HepG2 (cell line): ENCODE measurements at regions not wholly inside any gene's neighbourhood (a gene's known extent, or its start where the extent isn't known, plus 50 kb on each side); places are given as distances from the start of the nearest gene placed in this dataset.
"Not testable (repeated sequence)": the region's sequence is repeated elsewhere in the genome, so short reads cannot be mapped to it uniquely, and the experiment has no call there.

Experiments
- ATAC-seq: fragments of 200-7000 bp; cut with Tn5 transposase; 3 replicates; pipeline ENCODE4 v1.9.1; 2020; ENCODE audit warnings: mild to moderate bottlenecking, moderate library complexity
- BruUV-seq: library from RNA; stranded (reverse); fragments of 400-500 nt; replicated peaks from 2 replicates; lab custom pipeline; 2021; lab: Mats Ljungman, UMichigan
- CTCF ChIA-PET: fragments of 300-600 bp; formaldehyde crosslinking; extraction: SDS; loops from one replicate; lab custom pipeline; 2021; ENCODE audit warnings: low total read pairs, inconsistent platforms, low intra/inter-chr PET ratio; lab: Yijun Ruan, JAX
- POLR2A ChIA-PET: fragments of 350-600 bp; sonication (Branson Sonifier 250); formaldehyde crosslinking; loops from one replicate; lab custom pipeline; 2020; ENCODE audit warnings: antibody characterized with exemption, inconsistent platforms; lab: Yijun Ruan, JAX
- DNase-seq: peaks from one replicate; pipeline ENCODE4 v3.0.0-alpha.2; 2015; ENCODE audit warnings: low spot score
- FAIRE-seq: peaks from 3 replicates; lab custom pipeline; 2011; peaks lifted over from hg19 to GRCh38; lab: Jason Lieb, UNC
- H2AFZ ChIP-seq: one replicate; pipeline ENCODE4 v1.6.1; 2011; ENCODE audit warnings: low read length, inconsistent platforms
- H3K27ac ChIP-seq: fragments of 300-600 bp; 3 replicates; pipeline ENCODE4 v1.8.0; 2011; ENCODE audit warnings: mixed run types, mild to moderate bottlenecking, mixed read lengths, low read length, inconsistent platforms; ENCODE audit not compliant: insufficient read depth; ENCODE audit errors: extremely low read length
- H3K27me3 ChIP-seq, 2 experiments: fragments of 200-600 bp in 1 of 2; 2 replicates in 1 of 2; 3 replicates in 1 of 2; pipeline versions ENCODE4 v1.6.0 to v1.8.0; 2011; ENCODE audit warnings: low read length in 2 of 2, mild to moderate bottlenecking in 2 of 2, moderate library complexity in 2 of 2, inconsistent platforms in 1 of 2; ENCODE audit not compliant: insufficient read depth in 2 of 2, control insufficient read depth in 1 of 2
- H3K36me3 ChIP-seq, 2 experiments: fragments of 200-600 bp in 1 of 2; replicated peaks in 1 of 2; 2 replicates in 1 of 2; 3 replicates in 1 of 2; pipeline versions ENCODE4 v1.5.1 to v1.8.0; 2011; ENCODE audit warnings: low read length in 2 of 2, inconsistent platforms in 1 of 2; ENCODE audit not compliant: insufficient read depth in 2 of 2, control insufficient read depth in 1 of 2
- H3K4me1 ChIP-seq: 2 replicates; pipeline ENCODE4 v1.5.1; 2012; ENCODE audit warnings: low read length, inconsistent platforms; ENCODE audit not compliant: insufficient read depth
- H3K4me2 ChIP-seq: 2 replicates; pipeline ENCODE4 v1.6.0; 2011; ENCODE audit warnings: low read depth, low read length, inconsistent platforms
- H3K4me3 ChIP-seq, 3 experiments: fragments of 200-600 bp in 1 of 3; sonication (generic), shearing (Covaris generic) in 1 of 3; replicated peaks in 1 of 3; 2 replicates each; pipeline ENCODE4 v1.5.1; 2011 to 2016; ENCODE audit warnings: low read length in 3 of 3, inconsistent platforms in 2 of 3, low read depth in 2 of 3, mild to moderate bottlenecking in 2 of 3, control low read depth in 1 of 3, mixed read lengths in 1 of 3; ENCODE audit not compliant: insufficient read depth in 1 of 3
- H3K79me2 ChIP-seq: one replicate; pipeline ENCODE4 v1.6.1; 2011; ENCODE audit warnings: low read length, inconsistent platforms; ENCODE audit not compliant: insufficient read depth
- H3K9ac ChIP-seq: 2 replicates; pipeline ENCODE4 v1.6.0; 2011; ENCODE audit warnings: mild to moderate bottlenecking, low read depth, low read length, inconsistent platforms; ENCODE audit not compliant: insufficient read depth
- H3K9me3 ChIP-seq: 2 replicates; pipeline ENCODE4 v1.5.1; 2012; ENCODE audit warnings: mild to moderate bottlenecking, low read length
- H4K20me1 ChIP-seq: 2 replicates; pipeline ENCODE4 v1.6.0; 2011; ENCODE audit warnings: inconsistent platforms, mild to moderate bottlenecking, low read length, moderate library complexity; ENCODE audit not compliant: insufficient read depth
- MEIS2 ChIP-seq: sonication (generic); formaldehyde crosslinking; IDR thresholded peaks from 2 replicates; pipeline ENCODE4 v1.9.0; 2021; ENCODE audit warnings: mild to moderate bottlenecking, missing genetic modification reagents
- NFRKB ChIP-seq: fragments of 450-650 bp; IDR thresholded peaks from 2 replicates; pipeline ENCODE4 v1.6.1; 2017
- SMAD1 ChIP-seq: sonication (generic); formaldehyde crosslinking; IDR thresholded peaks from 2 replicates; pipeline ENCODE4 v1.4.0; 2020; ENCODE audit warnings: missing genetic modification reagents, low read depth, mild to moderate bottlenecking, borderline replicate concordance
- ZFP36L1 ChIP-seq: sonication (generic); formaldehyde crosslinking; IDR thresholded peaks from 2 replicates; pipeline ENCODE4 v1.8.0; 2022; ENCODE audit warnings: mild to moderate bottlenecking, missing genetic modification reagents, moderate library complexity
- WGBS: methylation state at CpG from one replicate; pipeline ENCODE4 v1.1.6; 2017; ENCODE audit warnings: low lambda C conversion rate; 5-methylcytosine and 5-hydroxymethylcytosine counted together
- in situ Hi-C: cut with HindIII; loops from 2 replicates; pipeline ENCODE4 v1.10.0; 2017; ENCODE audit warnings: low pct_unique_long_range_greater_than_20kb; ENCODE audit not compliant: extremely low pct_ligation_motif_present
- intact Hi-C: fragments of 100-400 bp; cut with micrococcal nuclease; formaldehyde crosslinking; loops from one replicate; pipeline ENCODE4 v1.10.0; 2022; ENCODE audit not compliant: unreplicated experiment
- TF ChIP-seq, protein P1 (sequence below): IDR thresholded peaks from 2 replicates; pipeline ENCODE4 v1.6.1; 2018; ENCODE audit warnings: missing genetic modification reagents, mild to moderate bottlenecking, missing compliant biosample characterization
- TF ChIP-seq, protein P2 (sequence below): sonication (generic); formaldehyde crosslinking; IDR thresholded peaks from 2 replicates; pipeline ENCODE4 v1.5.1; 2020; ENCODE audit warnings: missing genetic modification reagents, mild to moderate bottlenecking, borderline replicate concordance
- TF ChIP-seq, protein P3 (sequence below): sonication (generic); formaldehyde crosslinking; IDR thresholded peaks from 2 replicates; pipeline ENCODE4 v1.5.0; 2020; ENCODE audit warnings: missing genetic modification reagents

DNA sequence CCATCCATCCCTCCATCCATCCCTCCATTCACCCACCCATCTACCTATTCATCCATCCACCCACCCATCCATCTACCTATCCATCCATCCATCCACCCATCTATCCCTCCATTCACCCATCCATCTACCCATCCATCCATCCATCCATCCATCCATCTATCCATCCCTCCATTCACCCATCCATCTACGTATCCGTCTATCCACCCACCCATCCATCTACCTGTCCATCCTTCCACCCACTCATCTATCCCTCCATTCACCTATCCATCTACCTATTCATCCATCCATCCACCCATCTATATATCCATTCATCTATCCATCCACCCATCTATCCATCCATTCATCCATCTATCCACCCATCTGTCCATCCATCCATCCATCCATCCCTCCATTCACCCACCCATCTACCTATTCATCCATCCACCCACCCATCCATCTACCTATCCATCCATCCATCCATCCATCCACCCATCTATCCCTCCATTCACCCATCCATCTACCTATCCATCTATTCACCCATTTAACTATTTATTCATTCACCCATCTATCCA, 126.0 kb downstream of the URI1 start:
- H3K9me3 ChIP-seq, H3K27me3 ChIP-seq, in situ Hi-C loops, FAIRE-seq, H3K4me2 ChIP-seq, H3K36me3 ChIP-seq, intact Hi-C loops, H3K79me2 ChIP-seq, H3K27ac ChIP-seq, H4K20me1 ChIP-seq, CTCF ChIA-PET, H2AFZ ChIP-seq, H3K9ac ChIP-seq, DNase-seq, H3K4me3 ChIP-seq, BruUV-seq, POLR2A ChIA-PET, ATAC-seq: not testable (repeated sequence)
- peaks cover 18% of the 10 kb centered on the region for H3K4me1 ChIP-seq
- WGBS: 30% methylated on average over 2 of the region's 2 CpGs

DNA sequence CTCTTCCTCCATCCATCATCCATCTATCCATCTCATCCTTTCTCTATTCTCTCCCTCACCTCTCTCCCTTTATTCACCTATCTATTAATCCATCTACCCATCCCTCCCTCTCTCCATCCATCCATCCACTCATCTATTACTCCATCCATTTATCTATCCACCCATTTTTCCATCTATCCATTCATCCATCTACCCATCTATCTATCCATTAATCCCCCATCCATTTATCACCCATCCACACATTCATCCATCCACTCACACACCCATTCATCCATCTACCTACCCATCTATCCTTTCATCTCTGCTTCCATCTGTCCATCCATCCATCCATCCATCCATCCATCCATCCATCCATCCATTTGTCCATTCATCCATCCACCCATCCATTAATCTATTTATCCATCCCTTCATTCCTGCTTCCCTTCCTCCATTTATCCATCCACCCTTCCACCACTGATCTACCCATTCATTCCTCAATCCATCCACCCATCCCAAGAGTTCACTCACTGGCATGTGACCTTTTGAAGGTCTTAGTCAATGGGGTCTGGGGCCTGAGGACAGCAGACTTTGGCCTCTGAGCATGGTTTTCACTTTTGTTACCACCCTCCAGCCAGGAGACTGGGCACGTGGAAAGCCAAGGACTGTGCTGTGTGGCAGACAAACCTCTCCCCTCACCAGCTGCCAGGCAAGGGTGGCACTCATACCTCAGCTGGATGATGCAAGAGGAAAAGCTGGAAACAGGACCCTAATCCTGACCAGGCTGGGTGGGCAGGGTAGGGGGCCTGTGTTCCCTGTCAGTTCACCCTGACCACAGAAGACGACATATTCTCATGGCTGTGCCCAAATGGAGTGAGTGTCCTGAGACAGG, 126.7 kb downstream of the URI1 start:
- peaks cover 0 to 8% of the 10 kb centered on the region in 2 experiments; a peak in 1 of 5 replicates for H3K27me3 ChIP-seq
- H3K4me1 ChIP-seq: peaks cover 18% of the 10 kb centered on the region
- no peaks in the 10 kb centered on the region for H3K9me3 ChIP-seq
- no peak overlapping the region for H3K27ac ChIP-seq
- no peak overlapping the region for H2AFZ ChIP-seq
- TF ChIP-seq ZFP36L1 (CRISPR knock-in tag): no peak
- no peak for TF ChIP-seq SMAD1 (CRISPR knock-in tag)
- no peak for TF ChIP-seq NFRKB
- no peak for TF ChIP-seq MEIS2 (CRISPR knock-in tag)
- TF ChIP-seq, protein P1, sequence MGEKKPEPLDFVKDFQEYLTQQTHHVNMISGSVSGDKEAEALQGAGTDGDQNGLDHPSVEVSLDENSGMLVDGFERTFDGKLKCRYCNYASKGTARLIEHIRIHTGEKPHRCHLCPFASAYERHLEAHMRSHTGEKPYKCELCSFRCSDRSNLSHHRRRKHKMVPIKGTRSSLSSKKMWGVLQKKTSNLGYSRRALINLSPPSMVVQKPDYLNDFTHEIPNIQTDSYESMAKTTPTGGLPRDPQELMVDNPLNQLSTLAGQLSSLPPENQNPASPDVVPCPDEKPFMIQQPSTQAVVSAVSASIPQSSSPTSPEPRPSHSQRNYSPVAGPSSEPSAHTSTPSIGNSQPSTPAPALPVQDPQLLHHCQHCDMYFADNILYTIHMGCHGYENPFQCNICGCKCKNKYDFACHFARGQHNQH (CRISPR knock-in tag): no peak
- TF ChIP-seq, protein P2, sequence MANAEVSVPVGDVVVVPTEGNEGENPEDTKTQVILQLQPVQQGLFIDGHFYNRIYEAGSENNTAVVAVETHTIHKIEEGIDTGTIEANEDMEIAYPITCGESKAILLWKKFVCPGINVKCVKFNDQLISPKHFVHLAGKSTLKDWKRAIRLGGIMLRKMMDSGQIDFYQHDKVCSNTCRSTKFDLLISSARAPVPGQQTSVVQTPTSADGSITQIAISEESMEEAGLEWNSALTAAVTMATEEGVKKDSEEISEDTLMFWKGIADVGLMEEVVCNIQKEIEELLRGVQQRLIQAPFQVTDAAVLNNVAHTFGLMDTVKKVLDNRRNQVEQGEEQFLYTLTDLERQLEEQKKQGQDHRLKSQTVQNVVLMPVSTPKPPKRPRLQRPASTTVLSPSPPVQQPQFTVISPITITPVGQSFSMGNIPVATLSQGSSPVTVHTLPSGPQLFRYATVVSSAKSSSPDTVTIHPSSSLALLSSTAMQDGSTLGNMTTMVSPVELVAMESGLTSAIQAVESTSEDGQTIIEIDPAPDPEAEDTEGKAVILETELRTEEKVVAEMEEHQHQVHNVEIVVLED (CRISPR knock-in tag): no peak
- TF ChIP-seq, protein P3, sequence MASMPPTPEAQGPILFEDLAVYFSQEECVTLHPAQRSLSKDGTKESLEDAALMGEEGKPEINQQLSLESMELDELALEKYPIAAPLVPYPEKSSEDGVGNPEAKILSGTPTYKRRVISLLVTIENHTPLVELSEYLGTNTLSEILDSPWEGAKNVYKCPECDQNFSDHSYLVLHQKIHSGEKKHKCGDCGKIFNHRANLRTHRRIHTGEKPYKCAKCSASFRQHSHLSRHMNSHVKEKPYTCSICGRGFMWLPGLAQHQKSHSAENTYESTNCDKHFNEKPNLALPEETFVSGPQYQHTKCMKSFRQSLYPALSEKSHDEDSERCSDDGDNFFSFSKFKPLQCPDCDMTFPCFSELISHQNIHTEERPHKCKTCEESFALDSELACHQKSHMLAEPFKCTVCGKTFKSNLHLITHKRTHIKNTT (CRISPR knock-in tag): no peak
- CTCF ChIA-PET: no interaction called here
- no peaks in the 10 kb centered on the region for H3K36me3 ChIP-seq
- DNase-seq (no peak), FAIRE-seq (no peak), ATAC-seq (no peak)
- WGBS: 0% methylated on average over 2 of the region's 2 CpGs
- no peaks in the 10 kb centered on the region for H3K79me2 ChIP-seq
- in situ Hi-C loops (no loop called here), intact Hi-C loops (no loop called here)
- no peak overlapping the region for H3K4me3 ChIP-seq
- no TSS peak for BruUV-seq
- H4K20me1 ChIP-seq: no peaks in the 10 kb centered on the region
- no peak overlapping the region for H3K9ac ChIP-seq
- no peak overlapping the region for H3K4me2 ChIP-seq
- POLR2A ChIA-PET: no interaction called here
